ENCODE measurements at regions not wholly inside any gene's neighbourhood (a gene's known extent, or its start where the extent isn't known, plus 50 kb on each side); places are given as distances from the start of the nearest gene placed in this dataset.

- TF ChIP-seq MAX (IDR thresholded peaks at IDR 0.05; ENCODE audit: insufficient read depth, insufficient read length) (no peak), CTCF (IDR thresholded peaks at IDR 0.05; ENCODE audit: extremely low read depth in 1 of 2, insufficient read depth in 1 of 2, low read depth in 1 of 2, low read length in 2 of 2) (no peak)
Measured at GRCh38 chr4:29734343-29735213, 985.6 kb upstream of the PCDH7 start.

Data from endothelial cell of umbilical vein (primary cell).